ENCODE measurements at regions not wholly inside any gene's neighbourhood (a gene's known extent, or its start where the extent isn't known, plus 50 kb on each side); places are given as distances from the start of the nearest gene placed in this dataset.

DNA sequence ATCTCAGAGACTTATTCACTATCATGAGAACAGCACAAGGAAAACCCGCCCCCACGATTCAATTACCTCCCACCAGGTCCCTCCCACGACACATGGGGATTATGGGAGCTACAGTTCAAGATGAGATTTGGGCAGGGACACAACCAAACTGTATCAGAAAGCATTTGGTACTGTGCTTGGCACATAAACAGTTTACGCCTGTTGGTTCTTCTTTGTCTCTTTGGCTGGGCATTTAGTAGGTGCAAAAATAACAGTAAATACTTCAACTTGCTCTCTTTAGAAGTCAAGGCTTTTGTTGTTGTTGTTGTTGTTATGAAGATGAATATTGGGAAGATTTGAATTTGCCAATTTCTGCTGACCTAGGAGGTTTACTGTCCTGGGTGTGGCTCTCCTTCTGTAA, 175.4 kb upstream of the IGSF21 start:
- DNase-seq (ENCODE audit: low spot score) = no peak

DNA sequence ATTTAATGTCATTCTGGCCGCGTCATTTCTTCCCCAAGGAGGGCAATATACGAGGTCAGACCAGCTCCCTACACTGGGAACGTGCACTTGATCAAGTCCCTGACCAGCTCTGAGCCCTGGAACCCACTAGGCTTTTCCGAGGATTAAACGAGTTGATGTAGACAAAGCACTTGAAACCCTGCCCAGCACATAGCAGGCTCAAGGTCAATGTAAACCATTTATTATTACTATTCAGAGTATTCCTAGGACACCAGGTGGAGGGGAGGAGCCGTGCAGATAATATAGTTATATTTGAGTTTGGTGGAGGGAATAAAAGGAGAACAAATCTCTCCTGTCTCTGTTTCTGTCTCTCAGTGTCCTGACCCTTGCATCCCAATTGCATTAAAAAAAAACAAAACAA, 174.1 kb upstream of the IGSF21 start:
- DNase-seq (ENCODE audit: low spot score) = no peak

- DNase-seq (ENCODE audit: low spot score) = no peak
Observed at GRCh38 chr1:17933971-17934370, 173.6 kb upstream of the IGSF21 start.

DNA sequence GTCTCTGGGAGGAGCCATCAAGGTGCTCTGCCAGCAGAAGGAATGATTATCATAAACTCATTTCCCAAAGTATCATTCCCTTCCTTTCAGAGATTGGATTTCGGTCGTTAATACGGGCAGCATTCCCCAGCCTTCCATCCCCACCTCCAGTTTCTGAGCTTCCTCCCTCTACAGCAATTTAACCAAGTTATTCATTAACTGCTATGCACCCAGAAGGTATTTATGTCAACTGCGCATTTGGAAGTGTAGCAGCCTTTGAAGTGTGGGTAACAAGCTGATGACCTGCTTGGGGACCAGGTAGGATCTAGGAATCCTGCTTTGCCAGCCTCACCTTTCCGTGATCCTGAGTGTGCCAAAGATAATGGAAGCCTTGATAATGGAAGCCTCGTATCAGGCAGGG, 172.4 kb upstream of the IGSF21 start:
- no peak for DNase-seq (ENCODE audit: low spot score)

- no peak for DNase-seq (ENCODE audit: low spot score)
Observed at GRCh38 chr1:17941431-17942189, 166.0 kb upstream of the IGSF21 start.

DNA sequence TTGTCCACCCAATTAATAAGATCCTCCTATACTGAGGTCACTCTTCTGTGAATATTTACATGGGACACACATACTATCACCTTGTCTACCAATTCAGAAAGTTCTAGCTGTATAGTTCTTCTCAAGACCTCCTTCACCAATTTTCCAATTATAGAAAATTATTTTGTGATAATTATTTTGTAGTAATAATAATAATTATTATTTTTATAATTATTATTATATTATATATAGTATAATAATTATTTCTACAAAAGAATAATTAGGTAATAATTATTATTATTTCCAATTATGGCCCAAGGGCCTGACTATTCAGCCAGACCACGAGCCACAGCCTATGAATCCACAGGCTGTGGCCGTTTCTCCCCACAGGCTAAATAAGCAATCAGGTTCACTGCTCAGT, 164.1 kb upstream of the IGSF21 start:
- DNase-seq (ENCODE audit: low spot score) = no peak

DNA sequence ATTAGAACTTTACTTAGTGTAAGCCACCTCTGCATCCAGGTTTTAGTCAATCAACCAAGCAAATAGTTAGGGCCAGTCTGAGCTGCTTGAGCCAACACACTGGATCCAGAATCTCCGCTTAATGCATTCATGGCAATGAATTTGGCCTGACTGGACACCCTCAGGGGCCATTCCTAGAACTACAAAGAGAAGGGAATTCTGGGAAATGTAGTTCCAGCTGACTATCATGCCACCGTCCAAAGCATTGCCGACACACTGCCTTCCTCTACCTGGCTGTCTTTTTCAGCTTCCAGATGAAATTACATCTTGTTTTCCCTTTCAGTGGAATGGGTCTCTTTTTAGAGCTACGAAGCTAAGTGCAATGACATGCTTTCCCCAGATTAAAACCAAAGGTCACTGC, 163.0 kb upstream of the IGSF21 start:
- no peak for DNase-seq (ENCODE audit: low spot score)

GRCh38 chr1:17946434-17946833, 161.2 kb upstream of the IGSF21 start:
- no peak for DNase-seq (ENCODE audit: low spot score)

GRCh38 chr1:17948594-17948993, 159.0 kb upstream of the IGSF21 start:
- peak; percentile 62 for DNase-seq (ENCODE audit: low spot score)

GRCh38 chr1:17949511-17949910, 158.1 kb upstream of the IGSF21 start:
- no peak for DNase-seq (ENCODE audit: low spot score)

- DNase-seq (ENCODE audit: low spot score) = no peak
Observed at GRCh38 chr1:17950728-17951127, 156.9 kb upstream of the IGSF21 start.

- no peak for DNase-seq (ENCODE audit: low spot score)
Observed at GRCh38 chr1:17952506-17952905, 155.1 kb upstream of the IGSF21 start.

DNA sequence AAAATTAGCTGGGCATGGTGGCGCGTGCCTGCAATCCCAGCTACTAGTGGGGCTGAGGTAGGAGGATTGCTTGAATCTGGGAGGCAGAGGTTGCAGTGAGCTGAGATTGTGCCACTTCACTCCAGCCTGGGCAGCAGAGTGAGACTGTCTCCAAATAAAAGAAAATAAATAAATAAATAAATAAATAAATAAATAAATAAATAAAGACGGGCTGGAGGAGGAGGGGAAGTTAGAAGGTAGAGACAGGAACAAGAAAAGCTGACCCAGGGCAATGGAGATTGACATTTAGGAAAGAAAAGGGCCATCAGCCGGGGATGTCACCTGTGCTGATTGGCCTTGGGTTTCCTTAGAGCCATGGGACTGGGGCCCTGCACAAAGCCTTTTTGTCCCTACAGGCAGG, 153.7 kb upstream of the IGSF21 start:
- no peak for DNase-seq (ENCODE audit: low spot score)

GRCh38 chr1:17955302-17956285, 152.0 kb upstream of the IGSF21 start:
- DNase-seq (ENCODE audit: low spot score) = no peak

GRCh38 chr1:17957588-17958267, 149.9 kb upstream of the IGSF21 start:
- DNase-seq (ENCODE audit: low spot score) = no peak

- DNase-seq (ENCODE audit: low spot score) = no peak
Observed at GRCh38 chr1:17958704-17959103, 148.9 kb upstream of the IGSF21 start.

DNA sequence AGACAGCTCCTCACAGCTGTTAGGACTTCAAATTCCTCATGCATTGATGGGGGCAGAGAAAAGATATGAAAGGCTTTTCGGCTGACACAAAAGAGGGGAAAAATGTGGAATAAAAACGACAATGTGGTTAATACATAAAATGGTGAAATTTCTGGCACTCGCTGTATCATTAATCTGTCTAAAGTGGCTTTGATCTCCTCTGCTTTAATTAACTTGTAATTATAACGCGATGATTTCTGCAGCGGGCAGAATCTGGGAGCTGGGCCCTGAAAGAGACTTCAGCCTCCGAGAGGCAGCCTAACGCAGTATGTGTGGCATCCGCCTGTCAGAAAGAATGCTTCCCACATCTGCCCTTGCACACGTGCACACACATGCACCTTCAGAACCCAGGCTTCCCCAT, 144.1 kb upstream of the IGSF21 start:
- DNase-seq (ENCODE audit: low spot score) = no peak

DNA sequence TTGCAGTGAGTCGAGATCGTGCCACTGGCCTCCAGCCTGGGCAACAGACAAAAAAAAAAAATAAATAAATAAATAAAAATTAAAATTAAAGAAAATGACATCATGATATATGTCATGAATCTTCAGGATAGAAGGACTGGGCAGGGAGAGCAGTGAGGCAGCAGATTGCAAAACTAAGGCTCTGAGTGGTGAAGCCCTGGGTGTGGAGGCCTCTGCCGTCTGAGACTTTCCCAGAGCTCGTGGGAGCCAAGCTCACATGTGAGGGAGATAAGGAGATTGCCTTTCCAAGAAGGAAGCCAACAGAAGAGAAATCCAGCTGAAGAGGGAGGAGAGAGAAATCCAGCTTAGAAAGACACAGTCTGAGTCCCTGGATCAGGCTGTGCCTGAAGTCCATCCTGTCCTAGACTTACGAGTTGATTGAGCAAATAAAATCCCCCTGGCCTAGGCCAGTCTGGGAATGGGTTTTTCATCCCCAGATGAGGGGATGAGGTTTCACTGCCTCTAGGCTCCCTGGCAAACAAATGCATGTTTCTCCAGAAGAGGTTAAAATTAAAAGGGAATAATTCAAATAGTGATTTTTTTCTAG, 142.0 kb upstream of the IGSF21 start:
- DNase-seq (ENCODE audit: low spot score) = no peak

DNA sequence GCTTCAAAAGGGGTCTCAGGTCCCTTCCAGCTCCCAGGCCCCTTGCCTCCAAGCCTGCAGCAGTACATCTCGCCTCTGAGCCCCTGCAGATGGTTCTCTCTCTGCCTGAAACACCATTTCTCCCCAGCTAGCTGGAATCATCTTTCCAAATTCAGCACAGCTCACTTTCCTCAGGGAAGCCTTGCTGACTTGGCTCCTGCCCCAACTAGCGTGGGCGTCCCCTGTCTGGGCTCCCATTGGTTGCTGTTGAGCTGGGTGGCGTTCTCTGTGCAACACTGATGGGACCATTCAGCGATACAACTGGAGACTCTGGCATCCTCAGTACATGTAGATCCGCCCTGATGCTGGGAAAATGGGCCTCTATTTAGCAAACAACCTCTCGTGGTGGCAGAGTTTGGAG, 141.3 kb upstream of the IGSF21 start:
- DNase-seq (ENCODE audit: low spot score) = no peak

GRCh38 chr1:17967623-17968255, 139.9 kb upstream of the IGSF21 start:
- DNase-seq (ENCODE audit: low spot score) = no peak

GRCh38 chr1:17970757-17971156, 136.8 kb upstream of the IGSF21 start:
- DNase-seq (ENCODE audit: low spot score) = no peak

GRCh38 chr1:17973694-17974093, 133.9 kb upstream of the IGSF21 start:
- DNase-seq (ENCODE audit: low spot score) = no peak
